ENCODE measurements at regions not wholly inside any gene's neighbourhood (a gene's known extent, or its start where the extent isn't known, plus 50 kb on each side); places are given as distances from the start of the nearest gene placed in this dataset.

- TF ChIP-seq, protein P1, sequence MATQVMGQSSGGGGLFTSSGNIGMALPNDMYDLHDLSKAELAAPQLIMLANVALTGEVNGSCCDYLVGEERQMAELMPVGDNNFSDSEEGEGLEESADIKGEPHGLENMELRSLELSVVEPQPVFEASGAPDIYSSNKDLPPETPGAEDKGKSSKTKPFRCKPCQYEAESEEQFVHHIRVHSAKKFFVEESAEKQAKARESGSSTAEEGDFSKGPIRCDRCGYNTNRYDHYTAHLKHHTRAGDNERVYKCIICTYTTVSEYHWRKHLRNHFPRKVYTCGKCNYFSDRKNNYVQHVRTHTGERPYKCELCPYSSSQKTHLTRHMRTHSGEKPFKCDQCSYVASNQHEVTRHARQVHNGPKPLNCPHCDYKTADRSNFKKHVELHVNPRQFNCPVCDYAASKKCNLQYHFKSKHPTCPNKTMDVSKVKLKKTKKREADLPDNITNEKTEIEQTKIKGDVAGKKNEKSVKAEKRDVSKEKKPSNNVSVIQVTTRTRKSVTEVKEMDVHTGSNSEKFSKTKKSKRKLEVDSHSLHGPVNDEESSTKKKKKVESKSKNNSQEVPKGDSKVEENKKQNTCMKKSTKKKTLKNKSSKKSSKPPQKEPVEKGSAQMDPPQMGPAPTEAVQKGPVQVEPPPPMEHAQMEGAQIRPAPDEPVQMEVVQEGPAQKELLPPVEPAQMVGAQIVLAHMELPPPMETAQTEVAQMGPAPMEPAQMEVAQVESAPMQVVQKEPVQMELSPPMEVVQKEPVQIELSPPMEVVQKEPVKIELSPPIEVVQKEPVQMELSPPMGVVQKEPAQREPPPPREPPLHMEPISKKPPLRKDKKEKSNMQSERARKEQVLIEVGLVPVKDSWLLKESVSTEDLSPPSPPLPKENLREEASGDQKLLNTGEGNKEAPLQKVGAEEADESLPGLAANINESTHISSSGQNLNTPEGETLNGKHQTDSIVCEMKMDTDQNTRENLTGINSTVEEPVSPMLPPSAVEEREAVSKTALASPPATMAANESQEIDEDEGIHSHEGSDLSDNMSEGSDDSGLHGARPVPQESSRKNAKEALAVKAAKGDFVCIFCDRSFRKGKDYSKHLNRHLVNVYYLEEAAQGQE (IDR thresholded peaks at IDR 0.05; ENCODE audit: low read depth, low read length): no peak
- no peak for TF ChIP-seq ELK1 (IDR thresholded peaks at IDR 0.05; ENCODE audit: low read depth, low read length)
- no peak for TF ChIP-seq CTCF (IDR thresholded peaks at IDR 0.05 in 2 of 3, conservative IDR thresholded peaks at IDR 0.05 in 1 of 3; ENCODE audit: control insufficient read depth in 2 of 3, extremely low read depth in 1 of 3, insufficient read depth in 1 of 3, low read depth in 3 of 3, low read length in 3 of 3)
- no peak for TF ChIP-seq RBBP5 (conservative IDR thresholded peaks at IDR 0.05)
- TF ChIP-seq EZH2 (IDR thresholded peaks at IDR 0.05; ENCODE audit: borderline replicate concordance, control insufficient read depth, low read depth, low read length): no peak
- TF ChIP-seq BACH1 (IDR thresholded peaks at IDR 0.05; ENCODE audit: borderline replicate concordance): no peak
- no peak for TF ChIP-seq MYC (IDR thresholded peaks at IDR 0.05; ENCODE audit: insufficient read depth, insufficient read length, insufficient replicate concordance, low read length, severe bottlenecking)
- TF ChIP-seq NRF1 (conservative IDR thresholded peaks at IDR 0.05; ENCODE audit: low read depth, low read length): no peak
- TF ChIP-seq POLR2AphosphoS5 (IDR thresholded peaks at IDR 0.05; ENCODE audit: low read length): no peak
- TF ChIP-seq, protein P2, sequence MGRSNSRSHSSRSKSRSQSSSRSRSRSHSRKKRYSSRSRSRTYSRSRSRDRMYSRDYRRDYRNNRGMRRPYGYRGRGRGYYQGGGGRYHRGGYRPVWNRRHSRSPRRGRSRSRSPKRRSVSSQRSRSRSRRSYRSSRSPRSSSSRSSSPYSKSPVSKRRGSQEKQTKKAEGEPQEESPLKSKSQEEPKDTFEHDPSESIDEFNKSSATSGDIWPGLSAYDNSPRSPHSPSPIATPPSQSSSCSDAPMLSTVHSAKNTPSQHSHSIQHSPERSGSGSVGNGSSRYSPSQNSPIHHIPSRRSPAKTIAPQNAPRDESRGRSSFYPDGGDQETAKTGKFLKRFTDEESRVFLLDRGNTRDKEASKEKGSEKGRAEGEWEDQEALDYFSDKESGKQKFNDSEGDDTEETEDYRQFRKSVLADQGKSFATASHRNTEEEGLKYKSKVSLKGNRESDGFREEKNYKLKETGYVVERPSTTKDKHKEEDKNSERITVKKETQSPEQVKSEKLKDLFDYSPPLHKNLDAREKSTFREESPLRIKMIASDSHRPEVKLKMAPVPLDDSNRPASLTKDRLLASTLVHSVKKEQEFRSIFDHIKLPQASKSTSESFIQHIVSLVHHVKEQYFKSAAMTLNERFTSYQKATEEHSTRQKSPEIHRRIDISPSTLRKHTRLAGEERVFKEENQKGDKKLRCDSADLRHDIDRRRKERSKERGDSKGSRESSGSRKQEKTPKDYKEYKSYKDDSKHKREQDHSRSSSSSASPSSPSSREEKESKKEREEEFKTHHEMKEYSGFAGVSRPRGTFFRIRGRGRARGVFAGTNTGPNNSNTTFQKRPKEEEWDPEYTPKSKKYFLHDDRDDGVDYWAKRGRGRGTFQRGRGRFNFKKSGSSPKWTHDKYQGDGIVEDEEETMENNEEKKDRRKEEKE (IDR thresholded peaks at IDR 0.05): no peak
Observed at GRCh38 chr21:38175306-38175705, 81.5 kb upstream of the KCNJ15 start.
